Coronary artery (tissue), 2 donors: ENCODE measurements at regions not wholly inside any gene's neighbourhood (a gene's known extent, or its start where the extent isn't known, plus 50 kb on each side); places are given as distances from the start of the nearest gene placed in this dataset.

ENCODE experiments used
- DNase-seq: peaks from one replicate; pipeline ENCODE4 v3.0.0-alpha.2; 2017; ENCODE audit warnings: low spot score
- H3K27ac ChIP-seq, 2 donors: fragments of 200-600 bp; sonication (generic); one replicate each; pipeline ENCODE4 v1.5.1; 2016 to 2019
- H3K4me3 ChIP-seq: fragments of 200-600 bp; sonication (generic); 2 replicates; pipeline ENCODE4 v1.5.1; 2016; ENCODE audit warnings: mild to moderate bottlenecking, moderate library complexity
- TF ChIP-seq, protein P1 (sequence below): fragments of 200-600 bp; sonication (generic); IDR thresholded peaks from one replicate; pipeline ENCODE4 v1.5.1; 2019; ENCODE audit warnings: antibody characterized with exemption

DNA sequence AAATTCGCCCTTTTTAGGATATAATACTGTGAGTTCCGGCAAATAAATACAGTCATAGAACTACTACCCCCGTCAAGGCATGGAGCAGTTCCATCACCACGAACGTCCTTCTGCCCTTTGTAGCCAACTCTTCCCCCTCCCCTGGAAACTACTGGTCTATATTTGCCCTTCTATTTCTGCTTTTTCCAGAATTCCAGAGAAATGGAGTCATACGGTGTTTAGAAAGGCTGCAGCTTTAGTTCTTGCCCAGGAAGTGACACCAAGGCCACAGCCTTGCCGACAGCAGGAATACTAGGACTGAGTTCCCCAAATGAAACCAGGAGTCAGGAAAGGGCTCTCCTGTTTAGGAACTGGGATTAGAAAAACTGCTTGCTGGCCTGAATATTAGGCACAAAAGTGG, 291.2 kb downstream of the FAM43A start:
- TF ChIP-seq, protein P1, sequence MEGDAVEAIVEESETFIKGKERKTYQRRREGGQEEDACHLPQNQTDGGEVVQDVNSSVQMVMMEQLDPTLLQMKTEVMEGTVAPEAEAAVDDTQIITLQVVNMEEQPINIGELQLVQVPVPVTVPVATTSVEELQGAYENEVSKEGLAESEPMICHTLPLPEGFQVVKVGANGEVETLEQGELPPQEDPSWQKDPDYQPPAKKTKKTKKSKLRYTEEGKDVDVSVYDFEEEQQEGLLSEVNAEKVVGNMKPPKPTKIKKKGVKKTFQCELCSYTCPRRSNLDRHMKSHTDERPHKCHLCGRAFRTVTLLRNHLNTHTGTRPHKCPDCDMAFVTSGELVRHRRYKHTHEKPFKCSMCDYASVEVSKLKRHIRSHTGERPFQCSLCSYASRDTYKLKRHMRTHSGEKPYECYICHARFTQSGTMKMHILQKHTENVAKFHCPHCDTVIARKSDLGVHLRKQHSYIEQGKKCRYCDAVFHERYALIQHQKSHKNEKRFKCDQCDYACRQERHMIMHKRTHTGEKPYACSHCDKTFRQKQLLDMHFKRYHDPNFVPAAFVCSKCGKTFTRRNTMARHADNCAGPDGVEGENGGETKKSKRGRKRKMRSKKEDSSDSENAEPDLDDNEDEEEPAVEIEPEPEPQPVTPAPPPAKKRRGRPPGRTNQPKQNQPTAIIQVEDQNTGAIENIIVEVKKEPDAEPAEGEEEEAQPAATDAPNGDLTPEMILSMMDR = no peak
- Histone ChIP-seq H3K4me3 (no peak overlapping the region), H3K27ac (peak overlapping the region in 1 of 2 donors; percentile 23)
- DNase-seq = no peak

DNA sequence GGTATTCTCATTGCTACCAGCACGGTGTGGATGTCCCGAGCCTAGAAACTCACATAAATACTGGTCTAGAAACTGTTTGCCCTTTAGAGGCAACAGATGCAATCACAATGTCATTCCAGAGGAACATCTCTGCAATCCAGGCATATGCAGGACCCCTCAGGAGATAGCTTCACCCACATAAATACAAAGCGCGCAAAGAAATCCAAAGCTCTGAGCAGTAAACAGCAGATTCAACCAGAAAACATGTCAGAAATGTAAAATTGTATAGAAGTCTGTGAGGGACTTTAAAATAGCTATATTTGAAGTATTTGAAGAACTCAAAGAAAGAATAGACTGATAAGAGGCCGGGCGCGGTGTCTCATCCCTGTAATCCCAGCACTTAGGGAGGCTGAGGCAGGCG, 291.7 kb downstream of the FAM43A start:
- no peak overlapping the region for H3K4me3 ChIP-seq
- TF ChIP-seq, protein P1 = no peak
- no peak overlapping the region for H3K27ac ChIP-seq
- no peak for DNase-seq

DNA sequence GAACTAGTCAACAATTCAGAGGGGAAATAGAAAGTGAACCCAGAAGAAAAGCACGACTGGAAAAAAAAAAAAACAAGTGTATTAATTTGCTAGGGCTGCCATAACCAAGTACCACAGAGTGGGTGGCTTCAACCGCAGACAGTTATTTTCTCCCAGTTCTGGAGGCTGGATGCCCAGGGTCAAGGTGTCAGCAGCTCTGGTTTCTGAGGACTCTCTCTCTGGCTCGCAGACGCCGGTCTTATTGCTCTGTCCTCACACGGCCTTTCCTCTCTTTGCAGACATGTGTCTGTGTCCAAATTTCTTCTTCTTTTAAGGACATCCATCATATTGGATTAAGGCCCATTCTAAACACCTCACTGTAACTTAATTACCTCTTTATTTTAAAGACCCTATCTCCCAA, 291.8 kb downstream of the XXYLT1 start:
- no peak overlapping the region for H3K27ac ChIP-seq
- no peak overlapping the region for H3K4me3 ChIP-seq
- TF ChIP-seq, protein P1 = no peak
- no peak for DNase-seq

DNA sequence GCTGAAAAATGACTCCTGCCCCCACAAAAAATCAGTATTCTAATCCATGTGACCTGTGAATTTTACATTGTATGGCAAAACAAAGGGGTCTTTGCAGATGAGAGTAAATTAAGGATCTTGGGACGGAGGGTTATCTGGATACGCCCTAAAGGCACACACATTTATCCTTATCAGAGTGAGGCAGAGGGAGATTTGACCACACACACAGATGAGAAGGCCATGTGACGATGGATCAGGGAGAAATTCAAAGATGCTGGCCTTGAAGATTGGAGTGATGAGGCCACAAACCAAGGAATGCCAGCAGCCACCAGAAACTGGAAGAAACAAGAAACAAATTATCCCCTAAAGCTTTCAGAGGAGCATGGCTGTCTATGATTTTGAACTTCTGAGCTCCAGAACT, 288.5 kb downstream of the XXYLT1 start:
- TF ChIP-seq, protein P1 = no peak
- H3K4me3 ChIP-seq = no peak overlapping the region
- DNase-seq = peak; percentile 4

DNA sequence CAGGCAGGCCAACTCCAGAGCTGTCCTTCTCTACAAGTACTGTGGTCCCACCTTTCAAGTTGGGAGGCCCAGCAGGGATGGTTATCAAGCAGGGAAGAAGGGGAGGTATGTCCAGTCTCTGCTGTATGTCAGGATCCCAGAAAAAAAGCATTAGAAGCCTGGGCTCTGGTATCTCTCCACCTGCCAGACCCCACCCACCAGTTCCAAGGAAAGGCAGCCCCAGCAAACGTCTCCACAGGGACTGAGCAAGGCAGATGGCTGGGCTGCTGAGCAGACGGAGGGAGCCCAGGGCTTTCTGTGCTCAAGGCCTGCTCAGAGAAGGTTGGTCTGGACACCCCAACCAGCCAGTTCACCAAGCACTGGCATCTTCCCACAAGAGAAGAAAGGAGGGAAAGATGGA, 287.8 kb downstream of the XXYLT1 start:
- peak; percentile 58 for DNase-seq
- no peak overlapping the region for H3K27ac ChIP-seq
- H3K4me3 ChIP-seq = no peak overlapping the region
- TF ChIP-seq, protein P1 = no peak

More for the DNA sequence above, 288.5 kb downstream of the XXYLT1 start:
- no peak overlapping the region for H3K27ac ChIP-seq

DNA sequence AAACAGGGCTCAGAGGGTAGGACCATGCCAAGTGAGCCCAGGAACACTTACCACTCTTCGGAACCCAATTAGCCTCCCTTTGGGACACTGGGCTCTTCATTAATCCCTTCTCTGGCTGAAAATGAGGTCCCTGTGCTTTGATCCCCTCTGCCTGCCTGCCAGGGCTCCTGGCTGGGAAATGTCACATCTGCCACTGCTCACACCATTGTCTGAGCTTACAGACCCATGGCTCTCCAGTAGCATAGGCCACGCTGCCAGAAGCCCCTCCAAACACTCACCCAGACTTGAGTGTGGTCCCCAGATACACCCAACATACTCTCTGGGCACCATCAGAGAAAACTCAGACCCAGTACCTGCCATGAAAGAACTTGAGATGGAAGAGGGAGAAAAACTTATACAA, 287.3 kb downstream of the XXYLT1 start:
- DNase-seq = peak; percentile 36
- Histone ChIP-seq H3K27ac (no peak overlapping the region), H3K4me3 (no peak overlapping the region)
- TF ChIP-seq, protein P1 = no peak

DNA sequence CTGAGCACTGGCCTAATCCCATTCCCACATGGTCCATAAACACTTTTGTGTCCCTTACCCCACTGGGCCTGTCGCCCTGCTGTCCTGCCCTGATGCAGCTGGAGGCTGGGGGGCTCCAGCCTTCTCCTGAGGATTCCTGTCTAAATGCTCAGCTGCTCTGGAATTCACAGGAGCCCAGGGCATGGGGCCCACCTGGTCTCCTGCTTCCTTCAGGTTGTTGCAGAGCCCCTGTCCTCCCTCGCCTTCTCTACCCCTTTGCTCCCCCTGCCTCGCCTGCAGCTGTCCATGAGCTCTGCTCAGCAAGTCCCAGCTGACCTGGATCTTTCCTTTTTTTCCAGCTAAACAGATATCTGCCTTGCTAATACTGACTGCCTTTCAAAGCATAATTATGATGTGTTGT, 286.9 kb downstream of the XXYLT1 start:
- peak; percentile 61 for DNase-seq
- no peak overlapping the region for H3K27ac ChIP-seq
- H3K4me3 ChIP-seq = no peak overlapping the region
- TF ChIP-seq, protein P1 = no peak
